GM18520 (cell line): ENCODE measurements at regions not wholly inside any gene's neighbourhood (a gene's known extent, or its start where the extent isn't known, plus 50 kb on each side); places are given as distances from the start of the nearest gene placed in this dataset.

Source experiments
- ATAC-seq: cut with Tn5 transposase; IDR thresholded peaks from one replicate; pipeline ENCODE4 v1.9.1; 2021; ENCODE audit not compliant: unreplicated experiment

- ATAC-seq = no peak
Measured at GRCh38 chr6:87860902-87861301, 158.9 kb upstream of the AKIRIN2 start.

DNA sequence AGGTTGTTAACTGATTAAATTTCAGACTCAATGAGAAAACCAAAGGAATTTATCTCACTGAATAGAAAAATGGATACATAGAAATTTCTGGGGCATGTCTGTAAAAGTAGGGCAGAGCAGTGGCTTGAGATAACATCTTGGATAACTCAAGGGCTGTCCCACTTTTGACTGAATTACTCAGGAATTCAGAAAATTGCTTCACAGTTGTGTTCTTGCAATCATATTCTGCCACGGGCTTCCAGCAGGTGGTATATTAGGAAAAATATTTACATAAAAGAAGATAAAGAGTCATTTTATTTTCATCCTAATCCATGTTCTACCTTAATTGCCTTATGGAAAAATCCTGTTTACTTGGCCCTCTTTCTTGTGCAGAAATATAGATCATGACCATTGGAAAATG, 156.4 kb upstream of the AKIRIN2 start:
- ATAC-seq = no peak

- no peak for ATAC-seq
Measured at GRCh38 chr6:87851674-87852299, 149.8 kb upstream of the AKIRIN2 start.

DNA sequence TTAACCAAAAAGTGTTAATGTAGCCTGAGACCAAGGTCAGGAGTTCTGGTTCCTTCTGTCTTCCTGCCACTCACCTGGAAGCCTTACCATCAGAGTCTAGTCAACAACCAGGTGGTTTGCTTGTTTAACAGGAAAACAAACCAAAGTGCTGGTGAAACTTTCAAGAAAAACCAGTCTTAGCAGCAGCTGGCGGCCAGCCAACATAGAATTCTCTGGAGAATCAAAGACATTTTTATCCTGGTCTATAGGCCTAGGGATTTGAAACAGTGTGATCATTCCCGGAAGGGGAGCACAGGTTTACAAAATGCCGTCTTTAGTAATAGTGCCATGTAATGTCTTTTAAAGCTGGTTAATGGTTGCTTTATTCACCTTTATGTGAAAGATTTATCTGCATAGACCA, 146.6 kb upstream of the AKIRIN2 start:
- no peak for ATAC-seq

DNA sequence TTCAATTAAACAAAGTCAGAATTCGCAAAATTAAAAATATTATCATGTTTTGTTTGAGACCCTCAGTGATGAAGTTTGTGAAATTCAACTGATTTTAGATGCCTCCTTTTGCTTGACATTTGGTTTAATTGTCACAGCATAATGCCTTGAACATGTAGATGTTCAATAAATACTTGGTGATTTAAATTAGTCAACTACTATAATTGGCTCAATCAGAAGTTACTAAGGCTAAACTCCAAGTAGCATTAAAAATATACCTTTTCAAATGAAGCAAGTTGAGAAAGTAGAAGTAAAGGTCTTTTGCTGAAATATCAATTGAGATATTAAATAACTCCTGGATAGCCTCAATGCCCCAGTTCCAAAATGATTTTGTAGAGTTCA, 145.8 kb upstream of the AKIRIN2 start:
- ATAC-seq = no peak

DNA sequence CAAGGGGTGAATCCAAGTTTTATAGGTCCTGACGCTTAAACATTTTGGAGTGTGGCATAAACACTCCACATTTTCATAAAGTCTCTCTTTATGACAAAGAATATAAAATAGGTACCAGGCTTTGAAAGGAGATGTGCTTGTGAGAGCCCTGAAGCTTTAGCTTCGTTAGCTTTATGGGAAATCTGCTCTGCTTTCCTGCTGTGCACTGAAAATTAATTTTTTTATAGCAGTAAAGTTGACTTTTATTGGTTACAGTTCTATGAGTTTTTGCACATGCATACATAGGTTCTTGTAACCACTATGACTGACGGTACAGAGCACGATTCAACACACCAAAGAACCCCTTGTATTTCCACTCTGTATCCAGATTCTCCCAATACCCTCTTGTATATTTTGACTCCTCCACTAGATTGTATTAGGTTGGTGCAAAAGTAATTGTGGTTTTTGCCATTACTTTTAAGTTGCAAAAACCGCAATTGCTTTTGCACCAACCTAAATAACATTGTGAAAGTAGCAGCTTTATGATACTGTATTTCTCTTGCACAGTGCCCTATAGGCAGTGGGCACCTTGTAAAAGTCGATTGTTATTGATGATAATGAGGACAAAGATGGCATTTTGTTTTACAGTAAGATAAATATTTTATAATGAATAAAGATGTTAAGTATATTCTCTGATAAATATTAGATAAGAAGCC, 145.2 kb upstream of the AKIRIN2 start:
- no peak for ATAC-seq

DNA sequence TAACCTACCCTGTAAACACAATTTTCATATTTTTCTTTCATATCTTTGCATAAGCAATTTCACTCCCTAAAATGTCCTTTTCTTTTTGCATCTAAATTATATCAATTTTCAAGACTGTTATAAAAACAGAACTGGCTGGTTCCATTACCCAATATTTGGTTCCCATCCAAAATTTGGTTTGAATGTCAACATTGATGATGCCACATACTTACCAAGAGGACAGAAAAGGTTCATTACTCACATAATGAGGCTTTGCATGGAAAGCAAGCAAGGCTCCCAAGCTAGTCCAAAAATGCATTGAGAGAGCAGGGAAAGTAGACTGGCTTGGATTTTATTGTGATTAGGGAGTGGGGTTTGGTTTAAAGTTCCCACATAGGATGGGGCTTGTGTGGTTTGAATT, 144.4 kb upstream of the AKIRIN2 start:
- no peak for ATAC-seq

DNA sequence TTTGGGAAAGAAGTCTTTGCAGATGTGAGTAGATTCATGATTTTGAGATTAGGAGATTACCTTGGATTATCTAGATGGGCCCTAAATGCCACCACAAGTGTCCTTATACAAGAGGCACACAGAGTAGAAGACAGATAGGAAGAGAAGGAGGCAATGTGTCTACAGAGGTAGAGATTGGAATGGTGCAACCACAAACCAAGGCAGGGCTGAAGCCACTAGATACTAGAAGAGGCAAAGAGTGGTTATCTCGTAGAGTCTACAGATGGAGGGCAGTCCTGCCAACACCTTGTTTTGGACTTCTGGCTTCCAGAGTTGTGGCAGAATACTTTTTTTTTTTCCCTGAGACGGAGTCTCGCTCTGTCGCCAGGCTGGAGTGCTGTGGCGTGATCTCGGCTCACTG, 138.3 kb upstream of the AKIRIN2 start:
- ATAC-seq = no peak

- ATAC-seq = no peak
Measured at GRCh38 chr6:87837876-87838275, 135.8 kb upstream of the AKIRIN2 start.

DNA sequence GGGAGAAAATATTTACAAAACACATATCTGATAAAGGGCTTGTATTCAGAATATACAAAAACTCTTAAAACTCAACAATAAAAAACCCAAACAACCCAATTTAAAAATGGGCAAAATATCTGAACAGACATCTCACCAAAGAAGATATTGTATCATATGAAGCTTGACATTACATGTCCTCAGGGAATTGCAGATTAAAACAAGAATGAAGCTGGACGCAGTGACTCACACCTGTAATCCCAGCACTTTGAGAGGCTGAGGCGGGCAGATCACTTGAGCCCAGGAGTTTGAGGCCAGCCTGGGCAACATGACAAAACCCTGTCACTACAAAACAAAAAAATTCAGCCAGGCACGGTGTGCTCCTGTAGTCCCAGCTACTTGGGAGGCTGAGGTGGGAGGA, 135.4 kb upstream of the AKIRIN2 start:
- ATAC-seq = no peak

DNA sequence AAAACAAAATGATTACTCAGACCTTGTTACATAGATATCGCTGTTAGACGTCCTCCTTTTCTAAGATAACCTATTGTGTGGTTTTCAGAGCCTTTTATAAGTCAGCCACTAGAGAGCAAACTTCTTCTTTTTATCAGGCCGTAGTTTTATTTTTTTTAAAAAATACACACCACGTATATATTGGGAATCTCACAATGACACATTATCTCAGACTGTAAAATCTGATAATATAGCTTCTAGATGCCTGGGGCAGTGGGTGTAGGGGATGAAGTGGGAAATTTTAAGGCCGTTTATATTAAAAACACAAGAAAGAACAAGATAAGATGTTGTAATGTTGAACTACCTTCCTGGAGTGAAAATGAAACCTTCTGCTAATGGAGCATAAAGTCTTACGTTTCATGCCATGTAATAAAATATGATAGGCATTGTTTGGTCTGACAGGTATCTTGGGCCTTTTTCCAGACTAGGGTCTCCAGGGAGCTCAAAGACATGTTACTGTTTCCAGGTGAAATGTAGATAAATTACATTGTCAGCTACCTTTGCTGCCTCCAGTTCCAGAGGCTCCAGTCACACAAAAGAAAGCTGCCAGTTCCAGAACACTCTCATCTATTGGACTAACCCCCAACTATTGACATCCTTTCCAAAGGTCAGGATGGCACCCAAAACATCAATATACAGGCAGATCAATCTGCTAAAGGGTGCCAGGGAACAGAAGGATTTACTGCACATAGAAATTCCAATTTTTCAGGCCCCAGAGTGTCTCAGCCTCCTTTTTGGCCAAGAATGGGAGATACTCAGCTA, 130.2 kb upstream of the AKIRIN2 start:
- ATAC-seq = peak; percentile 57

DNA sequence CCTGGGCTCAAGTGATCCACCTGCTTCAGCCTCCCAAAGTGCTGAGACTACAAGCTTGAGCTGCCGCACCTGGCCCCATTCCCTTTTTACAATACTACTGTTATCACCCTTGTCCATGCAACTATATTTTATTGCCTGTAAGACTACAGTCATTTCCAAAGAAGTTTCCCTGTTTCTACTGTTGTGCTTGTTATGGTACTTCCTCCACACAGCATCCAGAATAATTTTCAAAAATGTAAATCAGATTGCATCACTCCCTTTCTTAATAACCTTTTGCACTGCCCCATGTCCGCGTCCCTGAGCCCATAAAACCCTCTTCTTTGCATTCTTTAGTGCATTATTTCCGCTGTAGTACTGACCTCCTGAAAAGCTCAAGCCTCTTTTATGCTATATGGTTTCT, 128.9 kb upstream of the AKIRIN2 start:
- ATAC-seq = no peak

DNA sequence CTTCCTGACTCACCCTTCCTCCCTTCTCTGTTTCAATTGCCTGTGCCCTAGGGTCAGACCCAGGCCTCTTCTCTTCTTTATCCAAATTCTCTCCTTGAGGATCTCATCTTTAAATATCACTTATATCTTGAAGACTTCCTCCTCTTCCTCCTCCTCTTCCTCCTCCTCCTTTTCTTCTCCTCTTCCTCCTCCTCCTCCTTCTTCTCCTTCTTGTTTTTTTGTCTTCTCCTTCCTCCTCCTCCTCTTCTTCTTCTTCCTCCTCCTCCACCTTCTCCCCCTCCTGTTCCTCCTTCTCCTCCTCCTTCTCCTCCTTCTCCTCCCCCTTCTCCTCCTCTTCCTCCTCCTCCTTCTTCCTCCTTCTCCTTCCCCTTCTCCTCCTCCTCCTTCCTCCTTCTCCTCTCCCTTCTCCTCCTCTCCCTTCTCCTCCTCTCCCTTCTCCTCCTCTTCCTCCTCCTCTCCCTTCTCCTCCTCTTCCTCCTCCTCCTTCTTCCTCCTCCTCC, 127.6 kb upstream of the AKIRIN2 start:
- ATAC-seq = no peak

GRCh38 chr6:87828044-87828443, 126.0 kb upstream of the AKIRIN2 start:
- ATAC-seq = no peak

DNA sequence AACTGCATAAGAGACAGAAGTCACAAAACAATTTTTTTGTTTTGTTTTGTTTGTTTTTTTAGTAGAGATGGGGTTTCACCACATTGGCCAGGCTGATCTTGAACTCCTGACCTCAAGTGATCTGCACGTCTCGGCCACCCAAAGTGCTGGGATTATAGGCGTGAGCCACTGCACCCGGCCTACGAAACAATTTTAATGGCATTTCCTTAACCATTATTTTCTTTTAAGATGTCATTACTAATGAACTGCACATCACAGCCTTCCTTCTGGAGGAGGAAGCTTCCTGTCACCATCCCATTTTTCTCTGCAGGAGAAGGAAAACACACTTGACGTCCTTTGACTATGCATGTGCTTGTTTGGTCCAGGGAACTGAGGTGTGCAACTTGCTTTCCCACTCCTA, 125.3 kb upstream of the AKIRIN2 start:
- no peak for ATAC-seq

DNA sequence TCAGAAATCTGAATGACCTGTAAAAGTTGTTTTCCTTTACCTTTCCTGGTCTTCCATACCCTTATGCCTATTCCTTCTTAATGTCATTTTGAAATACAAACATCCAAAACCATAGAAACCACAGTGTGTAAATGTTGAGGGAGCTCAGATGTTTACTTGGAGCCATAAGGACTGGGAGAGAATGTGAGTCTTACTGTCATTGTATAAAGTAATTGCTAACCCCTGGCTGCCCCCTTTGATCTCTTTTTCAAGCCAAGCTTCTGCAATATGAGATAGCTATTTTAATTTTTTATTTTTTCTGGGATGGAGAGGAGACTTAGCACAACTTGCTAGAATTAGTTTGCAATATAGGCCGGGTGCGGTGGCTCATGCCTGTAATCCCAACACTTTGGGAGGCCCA, 124.4 kb upstream of the AKIRIN2 start:
- no peak for ATAC-seq

DNA sequence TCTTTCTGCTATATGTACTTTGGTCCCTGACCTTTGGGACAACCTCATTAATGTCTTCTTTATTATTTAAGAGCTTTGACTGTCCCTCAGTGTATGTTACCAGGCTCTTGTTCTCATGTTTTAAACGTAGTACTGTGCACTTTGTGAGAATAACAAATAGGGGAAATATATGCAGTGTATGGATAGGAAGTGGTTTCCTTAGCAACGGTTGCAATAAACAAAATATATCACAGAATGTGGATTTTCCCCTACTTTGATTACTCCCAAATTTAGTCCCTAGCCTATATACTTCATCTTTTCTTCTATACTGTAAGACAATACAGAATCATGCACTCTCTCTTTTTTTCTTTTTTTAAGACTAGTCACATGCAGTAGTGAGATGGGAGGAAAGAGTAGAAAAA, 123.8 kb upstream of the AKIRIN2 start:
- peak; percentile 40 for ATAC-seq

GRCh38 chr6:87824958-87825491, 123.0 kb upstream of the AKIRIN2 start:
- ATAC-seq = no peak

GRCh38 chr6:87822011-87822410, 120.0 kb upstream of the AKIRIN2 start:
- ATAC-seq = no peak

DNA sequence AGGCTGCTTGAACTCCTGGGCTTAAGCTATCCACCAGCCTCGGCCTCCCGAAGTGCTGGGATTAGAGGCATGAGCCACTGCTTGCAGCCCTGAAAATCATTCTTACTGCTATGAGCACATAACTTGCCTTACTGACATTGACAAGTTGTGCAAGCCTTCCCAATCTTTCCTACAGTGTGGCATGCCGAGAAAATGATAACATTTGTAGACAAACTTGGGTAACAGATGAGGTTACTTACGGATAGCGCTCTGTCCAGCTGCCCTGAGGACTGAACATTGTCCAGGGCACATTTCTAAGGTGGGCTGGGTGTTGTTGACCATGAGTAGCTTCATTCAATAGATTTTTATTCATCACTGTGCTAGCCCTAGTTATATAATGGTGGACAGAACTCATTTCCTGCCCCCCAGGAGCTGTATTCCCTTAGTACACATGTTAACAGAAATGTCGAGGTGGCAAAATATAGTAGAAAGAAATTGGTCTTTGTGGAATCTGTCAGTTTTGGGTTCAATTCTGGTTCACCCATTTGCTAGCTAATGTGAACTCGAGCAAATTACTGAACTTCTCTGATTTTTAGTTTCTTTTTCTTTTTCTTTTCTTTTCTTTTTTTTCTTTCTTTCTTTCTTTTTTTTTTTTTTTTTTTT, 118.4 kb upstream of the AKIRIN2 start:
- no peak for ATAC-seq

GRCh38 chr6:87817183-87817582, 115.2 kb upstream of the AKIRIN2 start:
- ATAC-seq = no peak
